Ovary (tissue), 3 donors: ENCODE measurements at regions not wholly inside any gene's neighbourhood (a gene's known extent, or its start where the extent isn't known, plus 50 kb on each side); places are given as distances from the start of the nearest gene placed in this dataset.

Experiments
- CTCF ChIP-seq, 3 donors: fragments of 450-650 bp in 2 of 3; fragments of 200-600 bp in 1 of 3; IDR thresholded peaks; one replicate each; pipeline versions ENCODE4 v1.5.1 to v1.8.0; 2016 to 2022; ENCODE audit warnings: antibody characterized with exemption in 3 of 3, mild to moderate bottlenecking in 1 of 3
- POLR2A ChIP-seq: fragments of 450-650 bp; IDR thresholded peaks from one replicate; pipeline ENCODE4 v1.6.1; 2017; ENCODE audit warnings: antibody characterized with exemption, mild to moderate bottlenecking, moderate library complexity
- donor health status: DM: no; HTN: no; CAD: no.

GRCh38 chr9:134240361-134240760 is 76.0 kb upstream of the RNU6ATAC start:
- TF ChIP-seq CTCF (IDR thresholded peaks at IDR 0.05), result no peak
- no peak for TF ChIP-seq POLR2A
